GM12878 (cell line): ENCODE measurements at regions not wholly inside any gene's neighbourhood (a gene's known extent, or its start where the extent isn't known, plus 50 kb on each side); places are given as distances from the start of the nearest gene placed in this dataset.

ENCODE experiments used
- CBX5 ChIP-seq: sonication (generic); IDR thresholded peaks from 2 replicates; pipeline ENCODE4 v1.6.1; 2016; ENCODE audit warnings: low read depth, moderate library complexity, mild to moderate bottlenecking, inconsistent platforms
- CEBPB ChIP-seq, 2 experiments: fragments of 150-350 bp in 1 of 2; IDR thresholded peaks; 2 replicates each; pipeline ENCODE4 v1.6.1; 2012 to 2014; ENCODE audit warnings: low read depth in 2 of 2, low read length in 2 of 2, borderline replicate concordance in 1 of 2, inconsistent platforms in 1 of 2
- CTCF ChIP-seq, 3 experiments: IDR thresholded peaks in 2 of 3; conservative IDR thresholded peaks in 1 of 3; 2 replicates each; pipeline ENCODE4 v1.5.1; 2011; ENCODE audit warnings: low read depth in 3 of 3, low read length in 3 of 3, mild to moderate bottlenecking in 3 of 3, control low read depth in 2 of 3, moderate library complexity in 2 of 3, inconsistent platforms in 1 of 3, mixed read lengths in 1 of 3; ENCODE audit not compliant: control insufficient read depth in 2 of 3, insufficient read depth in 1 of 3; ENCODE audit errors: extremely low read depth in 1 of 3
- EED ChIP-seq: sonication (generic); IDR thresholded peaks from 2 replicates; pipeline ENCODE4 v1.6.1; 2016; ENCODE audit warnings: antibody characterized with exemption, low read depth
- EZH2 ChIP-seq: IDR thresholded peaks from 2 replicates; pipeline ENCODE4 v1.6.1; 2012; ENCODE audit warnings: low read depth, mild to moderate bottlenecking, control low read depth, inconsistent platforms, low read length, borderline replicate concordance; ENCODE audit not compliant: control insufficient read depth
- MXI1 ChIP-seq: fragments of 150-350 bp; IDR thresholded peaks from 2 replicates; pipeline ENCODE4 v1.6.1; 2011; ENCODE audit warnings: low read depth, mild to moderate bottlenecking, inconsistent platforms, low read length, improper control_type of control experiment
- NRF1 ChIP-seq: conservative IDR thresholded peaks from 2 replicates; pipeline ENCODE4 v1.6.1; 2011; ENCODE audit warnings: mild to moderate bottlenecking, low read depth, low read length, improper control_type of control experiment
- PML ChIP-seq: IDR thresholded peaks from 2 replicates; pipeline ENCODE4 v1.6.1; 2012; ENCODE audit warnings: low read length, inconsistent platforms
- POLR2A ChIP-seq: IDR thresholded peaks from 2 replicates; pipeline ENCODE4 v1.6.1; 2011; ENCODE audit warnings: low read depth, mild to moderate bottlenecking, low read length
- POLR2AphosphoS2 ChIP-seq: IDR thresholded peaks from 2 replicates; pipeline ENCODE4 v1.6.1; 2011; ENCODE audit warnings: low read depth, mild to moderate bottlenecking, low read length, improper control_type of control experiment, moderate library complexity
- RAD21 ChIP-seq: IDR thresholded peaks from 2 replicates; pipeline ENCODE4 v1.6.1; 2011; ENCODE audit warnings: mild to moderate bottlenecking, low read depth, low read length, moderate library complexity; ENCODE audit not compliant: insufficient read depth
- TAF1 ChIP-seq: IDR thresholded peaks from 2 replicates; pipeline ENCODE4 v1.6.1; 2011; ENCODE audit warnings: mild to moderate bottlenecking, low read depth, low read length, borderline replicate concordance
- ZBTB11 ChIP-seq: fragments of 450-650 bp; formaldehyde crosslinking; IDR thresholded peaks from 2 replicates; pipeline ENCODE4 v1.5.0; 2022; ENCODE audit warnings: mild to moderate bottlenecking, missing genetic modification characterization
- ZBTB33 ChIP-seq: fragments of 450-650 bp; IDR thresholded peaks from 2 replicates; pipeline ENCODE4 v1.6.1; 2017; ENCODE audit warnings: mild to moderate bottlenecking

- TF ChIP-seq ZBTB33 (no peak), PML (no peak), MXI1 (no peak), CEBPB (IDR thresholded peaks at IDR 0.05; ENCODE audit: borderline replicate concordance in 1 of 2, low read depth in 2 of 2, low read length in 2 of 2) (no peak), POLR2A (no peak), EED (no peak), ZBTB11 (CRISPR knock-in tag) (no peak), POLR2AphosphoS2 (no peak), RAD21 (no peak), CTCF (IDR thresholded peaks at IDR 0.05 in 2 of 3, conservative IDR thresholded peaks at IDR 0.05 in 1 of 3; ENCODE audit: control insufficient read depth in 2 of 3, extremely low read depth in 1 of 3, insufficient read depth in 1 of 3, low read depth in 3 of 3, low read length in 3 of 3) (no peak), TAF1 (no peak), NRF1 (no peak), EZH2 (no peak), CBX5 (no peak)
Measured at GRCh38 chr3:177493091-177493490, 295.8 kb upstream of the TBL1XR1 start.
